Upper lobe of left lung (tissue), 4 donors: ENCODE measurements at regions not wholly inside any gene's neighbourhood (a gene's known extent, or its start where the extent isn't known, plus 50 kb on each side); places are given as distances from the start of the nearest gene placed in this dataset.

Experiments
- CTCF ChIP-seq, 6 experiments: fragments of 450-650 bp in 4 of 6; fragments of 200-600 bp in 2 of 6; sonication (generic) in 2 of 6; IDR thresholded peaks; one replicate each; pipeline ENCODE4 v1.5.1; 2016 to 2019; ENCODE audit warnings: antibody characterized with exemption in 6 of 6
- POLR2A ChIP-seq, 4 donors: fragments of 450-650 bp; IDR thresholded peaks; one replicate each; pipeline ENCODE4 v1.5.1; 2016 to 2017; ENCODE audit warnings: antibody characterized with exemption in 4 of 4, mild to moderate bottlenecking in 2 of 4

- no peak for TF ChIP-seq CTCF (IDR thresholded peaks at IDR 0.05)
- no peak for TF ChIP-seq POLR2A (IDR thresholded peaks at IDR 0.05)
Measured at GRCh38 chr6:138677538-138677937, 96.0 kb upstream of the CCDC28A start.
